Nephron progenitor cell (in vitro differentiated cells): ENCODE measurements at regions not wholly inside any gene's neighbourhood (a gene's known extent, or its start where the extent isn't known, plus 50 kb on each side); places are given as distances from the start of the nearest gene placed in this dataset.

Experiments used
- DNase-seq: peaks from one replicate; pipeline ENCODE4 v3.0.0; 2021
- H3K27ac Mint-ChIP-seq: 2 replicates; pipeline ENCODE4 v1.8.0; 2021; ENCODE audit warnings: mild to moderate bottlenecking, moderate library complexity, mixed read lengths
- H3K27me3 Mint-ChIP-seq: 2 replicates; pipeline ENCODE4 v1.8.0; 2021; ENCODE audit warnings: mild to moderate bottlenecking, low read depth, mixed read lengths; ENCODE audit not compliant: poor library complexity
- H3K36me3 Mint-ChIP-seq: 2 replicates; pipeline ENCODE4 v1.8.0; 2021; ENCODE audit warnings: low read depth, mixed read lengths
- H3K4me1 Mint-ChIP-seq: 2 replicates; pipeline ENCODE4 v1.8.0; 2021; ENCODE audit warnings: mixed read lengths
- H3K4me3 Mint-ChIP-seq: 2 replicates; pipeline ENCODE4 v1.8.0; 2021; ENCODE audit warnings: mild to moderate bottlenecking, moderate library complexity, mixed read lengths
- H3K9me3 Mint-ChIP-seq: 2 replicates; pipeline ENCODE4 v1.8.0; 2021; ENCODE audit warnings: mild to moderate bottlenecking, moderate library complexity, mixed read lengths
- CTCF ChIP-seq: fragments of 200-600 bp; sonication (generic); IDR thresholded peaks from 2 replicates; pipeline ENCODE4 v1.5.0; 2021; ENCODE audit warnings: antibody characterized with exemption

GRCh38 chr2:56537756-56538155, 354.0 kb downstream of the CCDC85A start:
- TF ChIP-seq CTCF: no peak
- no peak for DNase-seq
- H3K27me3 Mint-ChIP-seq: no peaks in the 10 kb centered on the region
- no peak overlapping the region for H3K4me3 Mint-ChIP-seq
- no peaks in the 10 kb centered on the region for H3K36me3 Mint-ChIP-seq
- H3K4me1 Mint-ChIP-seq: no peaks in the 10 kb centered on the region
- H3K9me3 Mint-ChIP-seq: no peaks in the 10 kb centered on the region
- no peak overlapping the region for H3K27ac Mint-ChIP-seq

GRCh38 chr2:56539618-56540017, 355.8 kb downstream of the CCDC85A start:
- H3K4me3 Mint-ChIP-seq: no peak overlapping the region
- TF ChIP-seq CTCF: no peak
- no peaks in the 10 kb centered on the region for H3K27me3 Mint-ChIP-seq
- no peaks in the 10 kb centered on the region for H3K36me3 Mint-ChIP-seq
- H3K27ac Mint-ChIP-seq: no peak overlapping the region
- no peaks in the 10 kb centered on the region for H3K4me1 Mint-ChIP-seq
- H3K9me3 Mint-ChIP-seq: no peaks in the 10 kb centered on the region
- DNase-seq: no peak

GRCh38 chr2:56540467-56540866, 356.7 kb downstream of the CCDC85A start:
- DNase-seq: no peak
- no peaks in the 10 kb centered on the region for H3K27me3 Mint-ChIP-seq
- no peaks in the 10 kb centered on the region for H3K4me1 Mint-ChIP-seq
- H3K27ac Mint-ChIP-seq: no peak overlapping the region
- H3K9me3 Mint-ChIP-seq: no peaks in the 10 kb centered on the region
- no peaks in the 10 kb centered on the region for H3K36me3 Mint-ChIP-seq
- no peak overlapping the region for H3K4me3 Mint-ChIP-seq
- no peak for TF ChIP-seq CTCF

- Mint-ChIP-seq H3K36me3 (no peaks in the 10 kb centered on the region), H3K4me3 (no peak overlapping the region), H3K9me3 (no peaks in the 10 kb centered on the region), H3K27ac (no peak overlapping the region), H3K4me1 (no peaks in the 10 kb centered on the region), H3K27me3 (no peaks in the 10 kb centered on the region)
- no peak for DNase-seq
- TF ChIP-seq CTCF: no peak
These were observed 357.1 kb downstream of the CCDC85A start for GRCh38 chr2:56540916-56541315.

- no peak overlapping the region for H3K27ac Mint-ChIP-seq
- H3K4me1 Mint-ChIP-seq: no peaks in the 10 kb centered on the region
- H3K36me3 Mint-ChIP-seq: no peaks in the 10 kb centered on the region
- H3K4me3 Mint-ChIP-seq: no peak overlapping the region
- H3K27me3 Mint-ChIP-seq: no peaks in the 10 kb centered on the region
- TF ChIP-seq CTCF: no peak
- DNase-seq: no peak
- no peaks in the 10 kb centered on the region for H3K9me3 Mint-ChIP-seq
These were observed 358.4 kb downstream of the CCDC85A start for GRCh38 chr2:56542213-56542612.

GRCh38 chr2:56565143-56565542, 381.4 kb downstream of the CCDC85A start:
- TF ChIP-seq CTCF: no peak
- Mint-ChIP-seq H3K27me3 (no peaks in the 10 kb centered on the region), H3K27ac (no peak overlapping the region), H3K4me3 (no peak overlapping the region), H3K4me1 (no peaks in the 10 kb centered on the region), H3K9me3 (no peaks in the 10 kb centered on the region), H3K36me3 (no peaks in the 10 kb centered on the region)
- no peak for DNase-seq
